ENCODE measurements at regions not wholly inside any gene's neighbourhood (a gene's known extent, or its start where the extent isn't known, plus 50 kb on each side); places are given as distances from the start of the nearest gene placed in this dataset.

- peaks cover 9% of the 10 kb centered on the region for H3K4me1 Mint-ChIP-seq
- no peaks in the 10 kb centered on the region for H4K20me1 ChIP-seq (replicated peaks; ENCODE audit: insufficient read depth)
- no peak overlapping the region for H3K4me2 ChIP-seq
- H3K4me1 ChIP-seq (ENCODE audit: insufficient read depth) = no peaks in the 10 kb centered on the region
- H3K36me3 ChIP-seq (ENCODE audit: insufficient read depth) = no peaks in the 10 kb centered on the region; the same call in 1 of the 2 replicates
- no peak overlapping the region for H3K27ac ChIP-seq (ENCODE audit: low read depth)
- no peaks in the 10 kb centered on the region for H3K27me3 Mint-ChIP-seq (ENCODE audit: insufficient read depth, low read depth, poor library complexity)
- H3F3A ChIP-seq (replicated peaks; ENCODE audit: low read depth) = no peaks in the 10 kb centered on the region
- TF ChIP-seq ZNF331 (CRISPR knock-in tag; IDR thresholded peaks at IDR 0.05; ENCODE audit: low read depth) = no peak
- TF ChIP-seq STAT1 (IDR thresholded peaks at IDR 0.05; ENCODE audit: unreplicated experiment) = no peak
- no peak for TF ChIP-seq JUNB (IDR thresholded peaks at IDR 0.05; ENCODE audit: unreplicated experiment)
- TF ChIP-seq NANOG (IDR thresholded peaks at IDR 0.05; ENCODE audit: borderline replicate concordance) = no peak
- TF ChIP-seq, protein P1, sequence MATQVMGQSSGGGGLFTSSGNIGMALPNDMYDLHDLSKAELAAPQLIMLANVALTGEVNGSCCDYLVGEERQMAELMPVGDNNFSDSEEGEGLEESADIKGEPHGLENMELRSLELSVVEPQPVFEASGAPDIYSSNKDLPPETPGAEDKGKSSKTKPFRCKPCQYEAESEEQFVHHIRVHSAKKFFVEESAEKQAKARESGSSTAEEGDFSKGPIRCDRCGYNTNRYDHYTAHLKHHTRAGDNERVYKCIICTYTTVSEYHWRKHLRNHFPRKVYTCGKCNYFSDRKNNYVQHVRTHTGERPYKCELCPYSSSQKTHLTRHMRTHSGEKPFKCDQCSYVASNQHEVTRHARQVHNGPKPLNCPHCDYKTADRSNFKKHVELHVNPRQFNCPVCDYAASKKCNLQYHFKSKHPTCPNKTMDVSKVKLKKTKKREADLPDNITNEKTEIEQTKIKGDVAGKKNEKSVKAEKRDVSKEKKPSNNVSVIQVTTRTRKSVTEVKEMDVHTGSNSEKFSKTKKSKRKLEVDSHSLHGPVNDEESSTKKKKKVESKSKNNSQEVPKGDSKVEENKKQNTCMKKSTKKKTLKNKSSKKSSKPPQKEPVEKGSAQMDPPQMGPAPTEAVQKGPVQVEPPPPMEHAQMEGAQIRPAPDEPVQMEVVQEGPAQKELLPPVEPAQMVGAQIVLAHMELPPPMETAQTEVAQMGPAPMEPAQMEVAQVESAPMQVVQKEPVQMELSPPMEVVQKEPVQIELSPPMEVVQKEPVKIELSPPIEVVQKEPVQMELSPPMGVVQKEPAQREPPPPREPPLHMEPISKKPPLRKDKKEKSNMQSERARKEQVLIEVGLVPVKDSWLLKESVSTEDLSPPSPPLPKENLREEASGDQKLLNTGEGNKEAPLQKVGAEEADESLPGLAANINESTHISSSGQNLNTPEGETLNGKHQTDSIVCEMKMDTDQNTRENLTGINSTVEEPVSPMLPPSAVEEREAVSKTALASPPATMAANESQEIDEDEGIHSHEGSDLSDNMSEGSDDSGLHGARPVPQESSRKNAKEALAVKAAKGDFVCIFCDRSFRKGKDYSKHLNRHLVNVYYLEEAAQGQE (IDR thresholded peaks at IDR 0.05; ENCODE audit: unreplicated experiment) = no peak
- no peak for TF ChIP-seq EZH2phosphoT487 (IDR thresholded peaks at IDR 0.05; ENCODE audit: unreplicated experiment)
- TF ChIP-seq, protein P2, sequence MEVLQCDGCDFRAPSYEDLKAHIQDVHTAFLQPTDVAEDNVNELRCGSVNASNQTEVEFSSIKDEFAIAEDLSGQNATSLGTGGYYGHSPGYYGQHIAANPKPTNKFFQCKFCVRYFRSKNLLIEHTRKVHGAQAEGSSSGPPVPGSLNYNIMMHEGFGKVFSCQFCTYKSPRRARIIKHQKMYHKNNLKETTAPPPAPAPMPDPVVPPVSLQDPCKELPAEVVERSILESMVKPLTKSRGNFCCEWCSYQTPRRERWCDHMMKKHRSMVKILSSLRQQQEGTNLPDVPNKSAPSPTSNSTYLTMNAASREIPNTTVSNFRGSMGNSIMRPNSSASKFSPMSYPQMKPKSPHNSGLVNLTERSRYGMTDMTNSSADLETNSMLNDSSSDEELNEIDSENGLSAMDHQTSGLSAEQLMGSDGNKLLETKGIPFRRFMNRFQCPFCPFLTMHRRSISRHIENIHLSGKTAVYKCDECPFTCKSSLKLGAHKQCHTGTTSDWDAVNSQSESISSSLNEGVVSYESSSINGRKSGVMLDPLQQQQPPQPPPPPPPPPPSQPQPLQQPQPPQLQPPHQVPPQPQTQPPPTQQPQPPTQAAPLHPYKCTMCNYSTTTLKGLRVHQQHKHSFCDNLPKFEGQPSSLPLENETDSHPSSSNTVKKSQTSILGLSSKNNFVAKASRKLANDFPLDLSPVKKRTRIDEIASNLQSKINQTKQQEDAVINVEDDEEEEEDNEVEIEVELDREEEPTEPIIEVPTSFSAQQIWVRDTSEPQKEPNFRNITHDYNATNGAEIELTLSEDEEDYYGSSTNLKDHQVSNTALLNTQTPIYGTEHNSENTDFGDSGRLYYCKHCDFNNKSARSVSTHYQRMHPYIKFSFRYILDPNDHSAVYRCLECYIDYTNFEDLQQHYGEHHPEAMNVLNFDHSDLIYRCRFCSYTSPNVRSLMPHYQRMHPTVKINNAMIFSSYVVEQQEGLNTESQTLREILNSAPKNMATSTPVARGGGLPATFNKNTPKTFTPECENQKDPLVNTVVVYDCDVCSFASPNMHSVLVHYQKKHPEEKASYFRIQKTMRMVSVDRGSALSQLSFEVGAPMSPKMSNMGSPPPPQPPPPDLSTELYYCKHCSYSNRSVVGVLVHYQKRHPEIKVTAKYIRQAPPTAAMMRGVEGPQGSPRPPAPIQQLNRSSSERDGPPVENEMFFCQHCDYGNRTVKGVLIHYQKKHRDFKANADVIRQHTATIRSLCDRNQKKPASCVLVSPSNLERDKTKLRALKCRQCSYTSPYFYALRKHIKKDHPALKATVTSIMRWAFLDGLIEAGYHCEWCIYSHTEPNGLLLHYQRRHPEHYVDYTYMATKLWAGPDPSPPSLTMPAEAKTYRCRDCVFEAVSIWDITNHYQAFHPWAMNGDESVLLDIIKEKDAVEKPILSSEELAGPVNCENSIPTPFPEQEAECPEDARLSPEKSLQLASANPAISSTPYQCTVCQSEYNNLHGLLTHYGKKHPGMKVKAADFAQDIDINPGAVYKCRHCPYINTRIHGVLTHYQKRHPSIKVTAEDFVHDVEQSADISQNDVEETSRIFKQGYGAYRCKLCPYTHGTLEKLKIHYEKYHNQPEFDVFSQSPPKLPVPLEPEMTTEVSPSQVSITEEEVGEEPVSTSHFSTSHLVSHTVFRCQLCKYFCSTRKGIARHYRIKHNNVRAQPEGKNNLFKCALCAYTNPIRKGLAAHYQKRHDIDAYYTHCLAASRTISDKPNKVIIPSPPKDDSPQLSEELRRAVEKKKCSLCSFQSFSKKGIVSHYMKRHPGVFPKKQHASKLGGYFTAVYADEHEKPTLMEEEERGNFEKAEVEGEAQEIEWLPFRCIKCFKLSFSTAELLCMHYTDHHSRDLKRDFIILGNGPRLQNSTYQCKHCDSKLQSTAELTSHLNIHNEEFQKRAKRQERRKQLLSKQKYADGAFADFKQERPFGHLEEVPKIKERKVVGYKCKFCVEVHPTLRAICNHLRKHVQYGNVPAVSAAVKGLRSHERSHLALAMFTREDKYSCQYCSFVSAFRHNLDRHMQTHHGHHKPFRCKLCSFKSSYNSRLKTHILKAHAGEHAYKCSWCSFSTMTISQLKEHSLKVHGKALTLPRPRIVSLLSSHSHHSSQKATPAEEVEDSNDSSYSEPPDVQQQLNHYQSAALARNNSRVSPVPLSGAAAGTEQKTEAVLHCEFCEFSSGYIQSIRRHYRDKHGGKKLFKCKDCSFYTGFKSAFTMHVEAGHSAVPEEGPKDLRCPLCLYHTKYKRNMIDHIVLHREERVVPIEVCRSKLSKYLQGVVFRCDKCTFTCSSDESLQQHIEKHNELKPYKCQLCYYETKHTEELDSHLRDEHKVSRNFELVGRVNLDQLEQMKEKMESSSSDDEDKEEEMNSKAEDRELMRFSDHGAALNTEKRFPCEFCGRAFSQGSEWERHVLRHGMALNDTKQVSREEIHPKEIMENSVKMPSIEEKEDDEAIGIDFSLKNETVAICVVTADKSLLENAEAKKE (CRISPR knock-in tag; IDR thresholded peaks at IDR 0.05) = no peak
- TF ChIP-seq CREB1 (CRISPR knock-in tag; IDR thresholded peaks at IDR 0.05; ENCODE audit: low read depth) = no peak
- no peak for TF ChIP-seq POLR2AphosphoS5 (IDR thresholded peaks at IDR 0.05; ENCODE audit: low read depth)
- TF ChIP-seq, protein P3, sequence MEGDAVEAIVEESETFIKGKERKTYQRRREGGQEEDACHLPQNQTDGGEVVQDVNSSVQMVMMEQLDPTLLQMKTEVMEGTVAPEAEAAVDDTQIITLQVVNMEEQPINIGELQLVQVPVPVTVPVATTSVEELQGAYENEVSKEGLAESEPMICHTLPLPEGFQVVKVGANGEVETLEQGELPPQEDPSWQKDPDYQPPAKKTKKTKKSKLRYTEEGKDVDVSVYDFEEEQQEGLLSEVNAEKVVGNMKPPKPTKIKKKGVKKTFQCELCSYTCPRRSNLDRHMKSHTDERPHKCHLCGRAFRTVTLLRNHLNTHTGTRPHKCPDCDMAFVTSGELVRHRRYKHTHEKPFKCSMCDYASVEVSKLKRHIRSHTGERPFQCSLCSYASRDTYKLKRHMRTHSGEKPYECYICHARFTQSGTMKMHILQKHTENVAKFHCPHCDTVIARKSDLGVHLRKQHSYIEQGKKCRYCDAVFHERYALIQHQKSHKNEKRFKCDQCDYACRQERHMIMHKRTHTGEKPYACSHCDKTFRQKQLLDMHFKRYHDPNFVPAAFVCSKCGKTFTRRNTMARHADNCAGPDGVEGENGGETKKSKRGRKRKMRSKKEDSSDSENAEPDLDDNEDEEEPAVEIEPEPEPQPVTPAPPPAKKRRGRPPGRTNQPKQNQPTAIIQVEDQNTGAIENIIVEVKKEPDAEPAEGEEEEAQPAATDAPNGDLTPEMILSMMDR (conservative IDR thresholded peaks at IDR 0.05; ENCODE audit: low read depth in 2 of 2) = no peak
- TF ChIP-seq, protein P4, sequence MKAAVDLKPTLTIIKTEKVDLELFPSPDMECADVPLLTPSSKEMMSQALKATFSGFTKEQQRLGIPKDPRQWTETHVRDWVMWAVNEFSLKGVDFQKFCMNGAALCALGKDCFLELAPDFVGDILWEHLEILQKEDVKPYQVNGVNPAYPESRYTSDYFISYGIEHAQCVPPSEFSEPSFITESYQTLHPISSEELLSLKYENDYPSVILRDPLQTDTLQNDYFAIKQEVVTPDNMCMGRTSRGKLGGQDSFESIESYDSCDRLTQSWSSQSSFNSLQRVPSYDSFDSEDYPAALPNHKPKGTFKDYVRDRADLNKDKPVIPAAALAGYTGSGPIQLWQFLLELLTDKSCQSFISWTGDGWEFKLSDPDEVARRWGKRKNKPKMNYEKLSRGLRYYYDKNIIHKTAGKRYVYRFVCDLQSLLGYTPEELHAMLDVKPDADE (IDR thresholded peaks at IDR 0.05) = no peak
- TF ChIP-seq EZH2 (IDR thresholded peaks at IDR 0.05; ENCODE audit: low read depth, unreplicated experiment) = no peak
- TF ChIP-seq ZNF114 (CRISPR knock-in tag; IDR thresholded peaks at IDR 0.05) = no peak
- no peak for DNase-seq (ENCODE audit: low spot score)
- H3K4me3 ChIP-seq = no peak overlapping the region
- peak overlapping the region; percentile 6; the same call in 1 of the 2 replicates for H2AFZ ChIP-seq
- no peak overlapping the region for H3K27ac Mint-ChIP-seq
- H3K36me3 Mint-ChIP-seq (ENCODE audit: low read depth) = no peaks in the 10 kb centered on the region
- peaks cover 4% of the 10 kb centered on the region; the same call in 1 of the 2 replicates for H3K9me2 ChIP-seq (ENCODE audit: insufficient read depth)
- H3K79me2 ChIP-seq (replicated peaks; ENCODE audit: insufficient read depth) = no peaks in the 10 kb centered on the region
- no peak overlapping the region for H3K4me3 Mint-ChIP-seq
- ATAC-seq = no peak
- no peaks in the 10 kb centered on the region for H3K9me3 Mint-ChIP-seq
- no peaks in the 10 kb centered on the region for H3K27me3 ChIP-seq (ENCODE audit: insufficient read depth)
Observed at GRCh38 chr3:107217172-107217571, 160.1 kb upstream of the CCDC54 start.

Measured in GM23338 (cell line).